Peyer's patch (tissue), 4 donors: ENCODE measurements at regions not wholly inside any gene's neighbourhood (a gene's known extent, or its start where the extent isn't known, plus 50 kb on each side); places are given as distances from the start of the nearest gene placed in this dataset.
"Not testable (repeated sequence)": the region's sequence is repeated elsewhere in the genome, so short reads cannot be mapped to it uniquely, and the experiment has no call there.

Source experiments
- DNase-seq, 3 donors: peaks; one replicate each; pipeline ENCODE4 v3.0.0-alpha.2; 2017 to 2019
- H3K27ac ChIP-seq, 4 donors: fragments of 200-600 bp; sonication (generic); one replicate each; pipeline ENCODE4 v1.5.1; 2016 to 2019
- H3K27me3 ChIP-seq, 2 donors: fragments of 200-600 bp; sonication (generic); one replicate each; pipeline ENCODE4 v1.5.1; 2019
- H3K36me3 ChIP-seq, 3 donors: fragments of 200-600 bp; sonication (generic); one replicate each; pipeline ENCODE4 v1.5.1; 2016 to 2019
- H3K4me1 ChIP-seq, 4 donors: fragments of 200-600 bp; sonication (generic); one replicate each; pipeline ENCODE4 v1.5.1; 2016 to 2019
- H3K4me3 ChIP-seq, 4 donors: fragments of 200-600 bp; sonication (generic); 1 replicate in 3 of 4; 2 replicates in 1 of 4; pipeline ENCODE4 v1.5.1; 2016 to 2019; ENCODE audit warnings: mild to moderate bottlenecking in 1 of 4
- H3K9me3 ChIP-seq, 4 donors: fragments of 200-600 bp; sonication (generic); one replicate each; pipeline ENCODE4 v1.5.1; 2016 to 2019; ENCODE audit warnings: mild to moderate bottlenecking in 1 of 4
- POLR2A ChIP-seq, 2 donors: fragments of 450-650 bp; IDR thresholded peaks; one replicate each; pipeline ENCODE4 v1.5.1; 2017; ENCODE audit warnings: antibody characterized with exemption in 2 of 2, mild to moderate bottlenecking in 2 of 2, moderate library complexity in 2 of 2
- TF ChIP-seq, protein P1 (sequence below), 6 experiments: fragments of 450-650 bp in 4 of 6; fragments of 200-600 bp in 2 of 6; sonication (generic) in 1 of 6; IDR thresholded peaks; one replicate each; pipeline ENCODE4 v1.5.1; 2017 to 2019; ENCODE audit warnings: antibody characterized with exemption in 6 of 6, mild to moderate bottlenecking in 3 of 6, moderate library complexity in 1 of 6

DNA sequence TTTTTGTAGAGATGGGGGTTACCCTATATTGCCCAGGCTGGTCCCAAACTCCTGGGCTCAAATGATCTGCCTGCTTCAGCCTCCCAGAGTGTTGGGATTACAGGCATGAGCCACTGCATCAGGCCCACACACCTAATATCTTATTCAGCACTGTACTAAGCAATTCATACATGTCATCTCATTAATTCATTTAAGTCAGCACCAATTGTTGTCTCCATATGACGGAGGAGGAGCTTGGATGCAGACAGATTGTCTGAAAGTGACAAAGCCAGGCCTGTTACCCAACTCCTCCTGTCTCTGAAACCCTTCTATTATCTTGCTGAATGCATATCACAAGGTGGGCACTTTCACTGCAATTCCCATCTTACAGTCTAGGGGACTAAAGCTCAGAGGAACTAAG lies 57.5 kb upstream of the ALX4 start:
- Histone ChIP-seq H3K27me3 (no peaks in the 10 kb centered on the region), H3K4me3 (no peak overlapping the region), H3K4me1 (no peaks in the 10 kb centered on the region), H3K9me3 (no peaks in the 10 kb centered on the region), H3K36me3 (no peaks in the 10 kb centered on the region), H3K27ac (no peak overlapping the region)
- no peak for DNase-seq
- TF ChIP-seq POLR2A (IDR thresholded peaks at IDR 0.05): no peak
- TF ChIP-seq, protein P1, sequence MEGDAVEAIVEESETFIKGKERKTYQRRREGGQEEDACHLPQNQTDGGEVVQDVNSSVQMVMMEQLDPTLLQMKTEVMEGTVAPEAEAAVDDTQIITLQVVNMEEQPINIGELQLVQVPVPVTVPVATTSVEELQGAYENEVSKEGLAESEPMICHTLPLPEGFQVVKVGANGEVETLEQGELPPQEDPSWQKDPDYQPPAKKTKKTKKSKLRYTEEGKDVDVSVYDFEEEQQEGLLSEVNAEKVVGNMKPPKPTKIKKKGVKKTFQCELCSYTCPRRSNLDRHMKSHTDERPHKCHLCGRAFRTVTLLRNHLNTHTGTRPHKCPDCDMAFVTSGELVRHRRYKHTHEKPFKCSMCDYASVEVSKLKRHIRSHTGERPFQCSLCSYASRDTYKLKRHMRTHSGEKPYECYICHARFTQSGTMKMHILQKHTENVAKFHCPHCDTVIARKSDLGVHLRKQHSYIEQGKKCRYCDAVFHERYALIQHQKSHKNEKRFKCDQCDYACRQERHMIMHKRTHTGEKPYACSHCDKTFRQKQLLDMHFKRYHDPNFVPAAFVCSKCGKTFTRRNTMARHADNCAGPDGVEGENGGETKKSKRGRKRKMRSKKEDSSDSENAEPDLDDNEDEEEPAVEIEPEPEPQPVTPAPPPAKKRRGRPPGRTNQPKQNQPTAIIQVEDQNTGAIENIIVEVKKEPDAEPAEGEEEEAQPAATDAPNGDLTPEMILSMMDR (IDR thresholded peaks at IDR 0.05): no peak

DNA sequence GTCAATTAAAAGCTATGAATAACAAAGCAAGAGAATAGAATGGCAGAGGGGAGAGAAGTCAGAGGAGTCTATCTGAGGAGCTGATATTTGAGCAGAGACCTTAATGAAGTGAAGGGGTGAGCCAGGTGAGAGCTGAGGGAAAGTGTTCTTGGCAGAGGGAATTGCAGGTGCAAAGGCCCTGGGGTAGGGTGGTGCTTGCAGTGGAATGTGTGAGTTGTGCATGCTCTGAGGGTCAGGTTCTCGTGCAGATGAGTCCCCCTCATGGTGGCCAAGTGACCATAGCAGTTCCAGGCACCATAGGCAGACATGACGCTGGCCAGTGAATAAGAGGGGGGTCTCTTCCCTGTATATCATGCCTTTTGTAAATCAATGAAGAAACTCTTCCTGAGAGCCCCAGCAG lies 58.9 kb upstream of the ALX4 start:
- no peak for DNase-seq
- H3K9me3 ChIP-seq: no peaks in the 10 kb centered on the region
- no peak for TF ChIP-seq POLR2A (IDR thresholded peaks at IDR 0.05)
- TF ChIP-seq, protein P1 (IDR thresholded peaks at IDR 0.05): no peak
- H3K36me3 ChIP-seq: no peaks in the 10 kb centered on the region
- no peaks in the 10 kb centered on the region for H3K4me1 ChIP-seq
- H3K4me3 ChIP-seq: no peak overlapping the region
- no peak overlapping the region for H3K27ac ChIP-seq
- H3K27me3 ChIP-seq: no peaks in the 10 kb centered on the region

DNA sequence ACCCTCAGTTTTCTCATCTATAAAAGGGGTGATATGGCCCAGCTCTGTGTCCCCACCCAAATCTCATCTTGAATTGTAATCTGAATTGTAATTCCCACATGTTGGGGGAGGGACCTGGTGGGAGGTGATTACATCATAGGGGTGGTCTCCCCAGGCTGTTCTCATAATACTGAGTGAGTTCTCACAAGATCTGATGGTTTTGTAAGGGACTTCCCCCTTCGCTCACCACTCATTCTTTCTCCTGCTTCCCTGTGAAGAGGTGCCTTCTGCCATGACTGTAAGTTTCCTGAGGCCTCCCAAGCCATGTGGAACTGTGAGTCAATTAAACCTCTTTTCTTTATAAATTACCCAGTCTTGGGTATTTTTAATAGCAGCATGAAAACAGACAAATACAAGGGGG lies 61.1 kb upstream of the ALX4 start:
- H3K27ac ChIP-seq, H3K36me3 ChIP-seq, H3K27me3 ChIP-seq, H3K4me3 ChIP-seq, H3K4me1 ChIP-seq, H3K9me3 ChIP-seq, DNase-seq: not testable (repeated sequence)

DNA sequence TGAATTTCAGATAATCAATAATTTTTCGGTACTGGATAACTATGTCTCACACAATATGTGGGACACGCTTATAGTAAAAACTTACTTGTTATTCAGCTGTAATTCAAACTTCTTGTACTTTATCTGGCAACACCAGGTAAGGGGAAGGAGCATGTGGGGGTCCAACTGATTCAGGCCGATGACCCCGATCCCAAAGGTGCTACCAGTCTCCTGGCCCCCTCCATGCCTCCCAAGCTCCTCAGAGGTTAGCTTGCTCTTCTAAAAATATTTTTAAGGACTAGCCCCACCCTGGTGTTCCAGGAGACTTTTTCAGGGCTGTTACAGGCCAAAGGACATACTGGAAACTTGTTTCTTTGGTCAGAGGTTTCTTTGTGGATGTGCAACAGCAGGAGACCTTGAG lies 61.8 kb upstream of the ALX4 start:
- TF ChIP-seq POLR2A (IDR thresholded peaks at IDR 0.05): no peak
- TF ChIP-seq, protein P1 (IDR thresholded peaks at IDR 0.05): no peak
- DNase-seq: no peak
- Histone ChIP-seq H3K27ac (no peak overlapping the region), H3K36me3 (no peaks in the 10 kb centered on the region), H3K4me1 (no peaks in the 10 kb centered on the region), H3K27me3 (no peaks in the 10 kb centered on the region), H3K4me3 (no peak overlapping the region), H3K9me3 (no peaks in the 10 kb centered on the region)

DNA sequence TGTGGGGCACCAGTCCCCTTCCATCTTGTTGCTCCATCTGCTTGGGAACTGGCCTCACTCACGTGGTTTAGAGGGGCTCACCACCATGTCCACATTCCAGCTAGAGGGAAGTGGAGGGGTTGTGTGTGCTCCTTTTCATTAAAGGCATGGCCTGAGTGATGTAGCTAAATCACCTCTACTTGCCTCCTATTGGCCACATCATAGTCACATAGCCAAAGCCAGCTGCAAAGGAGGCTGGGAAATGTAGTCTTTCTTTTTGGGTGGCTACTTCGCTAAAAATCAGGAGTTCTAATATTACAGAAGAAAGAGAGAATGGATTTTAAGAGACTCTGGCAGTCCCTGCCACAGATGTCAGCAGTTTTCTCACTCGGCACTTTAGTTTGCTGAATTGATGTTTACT lies 63.0 kb upstream of the ALX4 start:
- peaks cover 0 to 6% (median 0%) of the 10 kb centered on the region in 4 donors for H3K9me3 ChIP-seq
- no peaks in the 10 kb centered on the region for H3K27me3 ChIP-seq
- no peaks in the 10 kb centered on the region for H3K36me3 ChIP-seq
- no peak for DNase-seq
- no peak overlapping the region for H3K4me3 ChIP-seq
- TF ChIP-seq POLR2A (IDR thresholded peaks at IDR 0.05): no peak
- TF ChIP-seq, protein P1 (IDR thresholded peaks at IDR 0.05): no peak
- H3K4me1 ChIP-seq: no peaks in the 10 kb centered on the region
- H3K27ac ChIP-seq: no peak overlapping the region

DNA sequence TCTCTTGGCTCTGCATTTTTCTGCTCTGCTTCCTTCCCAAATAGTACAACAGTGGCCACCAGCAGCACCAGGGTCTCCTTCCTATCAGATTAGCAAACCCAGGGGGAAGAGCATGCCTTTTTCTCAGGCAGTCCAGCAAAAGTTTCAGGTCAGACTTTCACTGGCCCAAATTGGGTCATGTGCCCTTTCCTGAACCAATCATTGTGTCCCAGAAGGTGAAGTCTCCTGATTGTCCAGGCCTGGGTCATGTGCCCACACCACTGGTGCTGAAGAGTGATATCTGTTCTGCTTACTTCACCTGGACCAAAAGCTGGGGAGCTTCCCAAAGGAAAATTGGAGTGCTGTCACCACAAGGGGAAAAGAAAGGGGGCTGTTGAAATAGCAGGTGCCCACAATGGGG lies 64.1 kb upstream of the ALX4 start:
- Histone ChIP-seq H3K27ac (no peak overlapping the region), H3K27me3 (no peaks in the 10 kb centered on the region), H3K4me1 (no peaks in the 10 kb centered on the region), H3K9me3 (peaks cover 0 to 6% (median 0%) of the 10 kb centered on the region in 4 donors), H3K36me3 (no peaks in the 10 kb centered on the region), H3K4me3 (no peak overlapping the region)
- no peak for DNase-seq
- no peak for TF ChIP-seq POLR2A (IDR thresholded peaks at IDR 0.05)
- TF ChIP-seq, protein P1 (IDR thresholded peaks at IDR 0.05): no peak
